H9 (cell line): ENCODE measurements at regions not wholly inside any gene's neighbourhood (a gene's known extent, or its start where the extent isn't known, plus 50 kb on each side); places are given as distances from the start of the nearest gene placed in this dataset.

ENCODE experiments used
- DNase-seq: peaks from one replicate; pipeline ENCODE4 v3.0.0-alpha.2; 2017
- H2AFZ ChIP-seq: one replicate; pipeline ENCODE4 v1.6.1; 2013; ENCODE audit warnings: mild to moderate bottlenecking, low read length, control low read depth, moderate library complexity
- H2AK5ac ChIP-seq: 2 replicates; pipeline ENCODE4 v1.6.1; 2013; ENCODE audit warnings: low read length, control low read depth, mixed read lengths; ENCODE audit not compliant: insufficient read length
- H2BK120ac ChIP-seq: one replicate; pipeline ENCODE4 v1.6.1; 2013; ENCODE audit warnings: low read depth, mild to moderate bottlenecking, low read length, control low read depth, inconsistent platforms; ENCODE audit not compliant: poor library complexity, severe bottlenecking
- H2BK12ac ChIP-seq: 2 replicates; pipeline ENCODE4 v1.6.1; 2013; ENCODE audit warnings: low read length, control low read depth, mixed read lengths, low read depth; ENCODE audit not compliant: insufficient read length
- H2BK15ac ChIP-seq: 2 replicates; pipeline ENCODE4 v1.6.1; 2013; ENCODE audit warnings: low read depth, low read length, control low read depth
- H2BK20ac ChIP-seq: one replicate; pipeline ENCODE4 v1.6.1; 2013; ENCODE audit warnings: low read depth, mild to moderate bottlenecking, low read length, control low read depth, inconsistent platforms; ENCODE audit not compliant: poor library complexity, severe bottlenecking
- H2BK5ac ChIP-seq: 2 replicates; pipeline ENCODE4 v1.6.1; 2013; ENCODE audit warnings: low read length, control low read depth, mixed read lengths; ENCODE audit not compliant: insufficient read length
- H3K14ac ChIP-seq: 2 replicates; pipeline ENCODE4 v1.6.1; 2013; ENCODE audit warnings: low read length, control low read depth; ENCODE audit not compliant: insufficient read depth
- H3K18ac ChIP-seq: 2 replicates; pipeline ENCODE4 v1.6.1; 2013; ENCODE audit warnings: low read depth, mild to moderate bottlenecking, mixed read lengths, low read length, control low read depth; ENCODE audit not compliant: insufficient read length
- H3K23ac ChIP-seq: 2 replicates; pipeline ENCODE4 v1.6.1; 2013; ENCODE audit warnings: low read length, control low read depth, mixed read lengths, low read depth; ENCODE audit not compliant: insufficient read length
- H3K23me2 ChIP-seq: 2 replicates; pipeline ENCODE4 v1.6.1; 2013; ENCODE audit warnings: low read depth, mild to moderate bottlenecking, mixed read lengths, low read length, control low read depth; ENCODE audit not compliant: insufficient read length, poor library complexity, severe bottlenecking
- H3K27ac ChIP-seq: 2 replicates; pipeline ENCODE4 v1.5.1; 2013; ENCODE audit warnings: low read length, control low read depth, mixed read lengths, low read depth; ENCODE audit not compliant: insufficient read length
- H3K27me3 ChIP-seq: 2 replicates; pipeline ENCODE4 v1.6.1; 2013; ENCODE audit warnings: low read length, control low read depth, inconsistent platforms; ENCODE audit not compliant: insufficient read depth
- H3K4ac ChIP-seq: 2 replicates; pipeline ENCODE4 v1.6.1; 2013; ENCODE audit warnings: low read depth, mild to moderate bottlenecking, control low read depth, inconsistent platforms, low read length, moderate library complexity
- H3K4me1 ChIP-seq: 2 replicates; pipeline ENCODE4 v1.6.1; 2013; ENCODE audit warnings: low read length, control low read depth, inconsistent platforms; ENCODE audit not compliant: insufficient read depth
- H3K4me2 ChIP-seq: 2 replicates; pipeline ENCODE4 v1.6.1; 2013; ENCODE audit warnings: low read length, control low read depth, mixed read lengths; ENCODE audit not compliant: insufficient read length, insufficient read depth
- H3K56ac ChIP-seq: 2 replicates; pipeline ENCODE4 v1.6.1; 2013; ENCODE audit warnings: low read depth, mild to moderate bottlenecking, mixed read lengths, low read length, control low read depth; ENCODE audit not compliant: insufficient read length
- H3K79me1 ChIP-seq: 2 replicates; pipeline ENCODE4 v1.6.1; 2013; ENCODE audit warnings: low read depth, mild to moderate bottlenecking, moderate library complexity, low read length, control low read depth, inconsistent platforms; ENCODE audit not compliant: insufficient read depth, poor library complexity, severe bottlenecking
- H3K79me2 ChIP-seq: 2 replicates; pipeline ENCODE4 v1.6.1; 2013; ENCODE audit warnings: low read length, control low read depth, inconsistent platforms; ENCODE audit not compliant: insufficient read depth
- H3K9ac ChIP-seq: 2 replicates; pipeline ENCODE4 v1.6.1; 2013; ENCODE audit warnings: low read length, control low read depth, mixed read lengths; ENCODE audit not compliant: insufficient read length; ENCODE audit errors: extremely low read depth
- H3K9me3 ChIP-seq: one replicate; pipeline ENCODE4 v1.6.1; 2013; ENCODE audit warnings: low read depth, low read length, inconsistent platforms; ENCODE audit not compliant: control insufficient read depth
- H3T11ph ChIP-seq: one replicate; pipeline ENCODE4 v1.6.1; 2013; ENCODE audit warnings: mild to moderate bottlenecking, low read length, control low read depth, inconsistent platforms
- H4K20me1 ChIP-seq: one replicate; pipeline ENCODE4 v1.6.1; 2013; ENCODE audit not compliant: control insufficient read depth, insufficient read length, insufficient read depth
- H4K5ac ChIP-seq: 2 replicates; pipeline ENCODE4 v1.6.1; 2013; ENCODE audit warnings: low read depth, mild to moderate bottlenecking, mixed read lengths, low read length, control low read depth; ENCODE audit not compliant: insufficient read length
- H4K8ac ChIP-seq: replicated peaks from 2 replicates; pipeline ENCODE4 v1.6.1; 2013; ENCODE audit warnings: low read length, control low read depth, mixed read lengths, low read depth; ENCODE audit not compliant: insufficient read length
- H4K91ac ChIP-seq: 2 replicates; pipeline ENCODE4 v1.6.1; 2013; ENCODE audit warnings: low read depth, mild to moderate bottlenecking, moderate library complexity, mixed read lengths, low read length, control low read depth; ENCODE audit not compliant: insufficient read length
- H3K27ac Mint-ChIP-seq, 3 experiments: 2 replicates in 2 of 3; 3 replicates in 1 of 3; pipeline ENCODE4 v1.8.0; 2020 to 2021; ENCODE audit warnings: mixed read lengths in 3 of 3, mild to moderate bottlenecking in 1 of 3, moderate library complexity in 1 of 3
- H3K27me3 Mint-ChIP-seq: 2 replicates; pipeline ENCODE4 v1.8.0; 2021; ENCODE audit warnings: low read depth, mild to moderate bottlenecking, moderate library complexity, mixed read lengths
- H3K36me3 Mint-ChIP-seq, 3 experiments: 2 replicates in 2 of 3; 3 replicates in 1 of 3; pipeline ENCODE4 v1.8.0; 2020 to 2021; ENCODE audit warnings: low read depth in 3 of 3, mixed read lengths in 3 of 3; ENCODE audit not compliant: insufficient read depth in 1 of 3
- H3K4me1 Mint-ChIP-seq, 2 experiments: 2 replicates each; pipeline ENCODE4 v1.8.0; 2020; ENCODE audit warnings: mixed read lengths in 2 of 2
- H3K4me3 Mint-ChIP-seq, 2 experiments: 2 replicates in 1 of 2; 3 replicates in 1 of 2; pipeline ENCODE4 v1.8.0; 2020 to 2021; ENCODE audit warnings: mild to moderate bottlenecking in 2 of 2, mixed read lengths in 2 of 2, moderate library complexity in 1 of 2
- H3K9me3 Mint-ChIP-seq, 2 experiments: 2 replicates in 1 of 2; 3 replicates in 1 of 2; pipeline ENCODE4 v1.8.0; 2020; ENCODE audit warnings: mild to moderate bottlenecking in 2 of 2, mixed read lengths in 2 of 2, moderate library complexity in 1 of 2
- WGBS: extraction: QIAGEN DNeasy Blood & Tissue Kit; methylation state at CpG from one replicate; pipeline ENCODE4 v1.1.7; 2013; ENCODE audit warnings: missing lambda C conversion rate, low lambda C conversion rate, mixed read lengths; ENCODE audit not compliant: insufficient read length; ENCODE audit errors: extremely low coverage; 5-methylcytosine and 5-hydroxymethylcytosine counted together
- TF ChIP-seq, protein P1 (sequence below): fragments of 200-600 bp; sonication (generic); conservative IDR thresholded peaks from 3 replicates; pipeline ENCODE4 v1.8.0; 2021; ENCODE audit warnings: antibody characterized with exemption, mild to moderate bottlenecking

GRCh38 chr7:115429918-115430317, 508.0 kb downstream of the MDFIC start:
- Histone ChIP-seq H3K4ac (no peak overlapping the region), H2BK12ac (no peak overlapping the region), H4K8ac (no peak overlapping the region), H3K4me1 (no peaks in the 10 kb centered on the region), H3K9me3 (no peaks in the 10 kb centered on the region), H3K79me1 (no peaks in the 10 kb centered on the region), H2BK120ac (no peak overlapping the region), H3K79me2 (no peaks in the 10 kb centered on the region), H2AFZ (no peak overlapping the region), H4K5ac (no peak overlapping the region), H3K23ac (no peak overlapping the region), H2BK15ac (no peak overlapping the region), H3K56ac (no peak overlapping the region), H3K14ac (no peak overlapping the region), H3T11ph (no peak overlapping the region), H2AK5ac (no peak overlapping the region), H3K9ac (no peak overlapping the region), H3K27ac (no peak overlapping the region), H3K23me2 (no peaks in the 10 kb centered on the region), H2BK5ac (no peak overlapping the region), H4K91ac (no peak overlapping the region), H2BK20ac (no peak overlapping the region), H4K20me1 (no peaks in the 10 kb centered on the region), H3K27me3 (no peaks in the 10 kb centered on the region), H3K4me2 (no peak overlapping the region), H3K18ac (no peak overlapping the region)
- H3K27me3 Mint-ChIP-seq = no peaks in the 10 kb centered on the region
- no peaks in the 10 kb centered on the region for H3K9me3 Mint-ChIP-seq
- H3K4me1 Mint-ChIP-seq = 0 out of 4 replicates have a peak, but pooled peaks cover 0 to 2% of the 10 kb centered on the region in 2 experiments
- no peak overlapping the region for H3K4me3 Mint-ChIP-seq
- TF ChIP-seq, protein P1, sequence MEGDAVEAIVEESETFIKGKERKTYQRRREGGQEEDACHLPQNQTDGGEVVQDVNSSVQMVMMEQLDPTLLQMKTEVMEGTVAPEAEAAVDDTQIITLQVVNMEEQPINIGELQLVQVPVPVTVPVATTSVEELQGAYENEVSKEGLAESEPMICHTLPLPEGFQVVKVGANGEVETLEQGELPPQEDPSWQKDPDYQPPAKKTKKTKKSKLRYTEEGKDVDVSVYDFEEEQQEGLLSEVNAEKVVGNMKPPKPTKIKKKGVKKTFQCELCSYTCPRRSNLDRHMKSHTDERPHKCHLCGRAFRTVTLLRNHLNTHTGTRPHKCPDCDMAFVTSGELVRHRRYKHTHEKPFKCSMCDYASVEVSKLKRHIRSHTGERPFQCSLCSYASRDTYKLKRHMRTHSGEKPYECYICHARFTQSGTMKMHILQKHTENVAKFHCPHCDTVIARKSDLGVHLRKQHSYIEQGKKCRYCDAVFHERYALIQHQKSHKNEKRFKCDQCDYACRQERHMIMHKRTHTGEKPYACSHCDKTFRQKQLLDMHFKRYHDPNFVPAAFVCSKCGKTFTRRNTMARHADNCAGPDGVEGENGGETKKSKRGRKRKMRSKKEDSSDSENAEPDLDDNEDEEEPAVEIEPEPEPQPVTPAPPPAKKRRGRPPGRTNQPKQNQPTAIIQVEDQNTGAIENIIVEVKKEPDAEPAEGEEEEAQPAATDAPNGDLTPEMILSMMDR = no peak
- no peaks in the 10 kb centered on the region for H3K36me3 Mint-ChIP-seq
- no peak overlapping the region; a peak in 1 of 7 replicates for H3K27ac Mint-ChIP-seq
- WGBS = no CpG with 5 or more reads among the region's 3 CpGs
- DNase-seq = no peak
